ENCODE measurements at regions not wholly inside any gene's neighbourhood (a gene's known extent, or its start where the extent isn't known, plus 50 kb on each side); places are given as distances from the start of the nearest gene placed in this dataset.
"Not testable (repeated sequence)": the region's sequence is repeated elsewhere in the genome, so short reads cannot be mapped to it uniquely, and the experiment has no call there.

GRCh38 chr9:87020169-87020950 lies 73.1 kb upstream of the GAS1 start:
- TF ChIP-seq, protein P1, sequence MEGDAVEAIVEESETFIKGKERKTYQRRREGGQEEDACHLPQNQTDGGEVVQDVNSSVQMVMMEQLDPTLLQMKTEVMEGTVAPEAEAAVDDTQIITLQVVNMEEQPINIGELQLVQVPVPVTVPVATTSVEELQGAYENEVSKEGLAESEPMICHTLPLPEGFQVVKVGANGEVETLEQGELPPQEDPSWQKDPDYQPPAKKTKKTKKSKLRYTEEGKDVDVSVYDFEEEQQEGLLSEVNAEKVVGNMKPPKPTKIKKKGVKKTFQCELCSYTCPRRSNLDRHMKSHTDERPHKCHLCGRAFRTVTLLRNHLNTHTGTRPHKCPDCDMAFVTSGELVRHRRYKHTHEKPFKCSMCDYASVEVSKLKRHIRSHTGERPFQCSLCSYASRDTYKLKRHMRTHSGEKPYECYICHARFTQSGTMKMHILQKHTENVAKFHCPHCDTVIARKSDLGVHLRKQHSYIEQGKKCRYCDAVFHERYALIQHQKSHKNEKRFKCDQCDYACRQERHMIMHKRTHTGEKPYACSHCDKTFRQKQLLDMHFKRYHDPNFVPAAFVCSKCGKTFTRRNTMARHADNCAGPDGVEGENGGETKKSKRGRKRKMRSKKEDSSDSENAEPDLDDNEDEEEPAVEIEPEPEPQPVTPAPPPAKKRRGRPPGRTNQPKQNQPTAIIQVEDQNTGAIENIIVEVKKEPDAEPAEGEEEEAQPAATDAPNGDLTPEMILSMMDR (IDR thresholded peaks at IDR 0.05; ENCODE audit: insufficient read depth, low read length, missing control alignments): no peak
- CTCF ChIA-PET: interaction anchor here (0.9 to 1.4 kb wide), 2 partner anchors 12 to 72 kb away, joined by 3 read pairs; partner anchors contain the start of gene GAS1
- DNase-seq (ENCODE audit: low read depth, low spot score): no peak
- POLR2A ChIA-PET: no interaction called here
- H3K4me3 ChIP-seq (ENCODE audit: low read depth, low read length): no peak overlapping the region

GRCh38 chr9:87022178-87022577 lies 74.9 kb upstream of the GAS1 start:
- TF ChIP-seq, protein P1 (IDR thresholded peaks at IDR 0.05; ENCODE audit: insufficient read depth, low read length, missing control alignments): no peak
- H3K4me3 ChIP-seq (ENCODE audit: low read depth, low read length): no peak overlapping the region
- POLR2A ChIA-PET: no interaction called here
- CTCF ChIA-PET: no interaction called here
- DNase-seq (ENCODE audit: low read depth, low spot score): no peak

- no peak for DNase-seq (ENCODE audit: low read depth, low spot score)
- H3K4me3 ChIP-seq (ENCODE audit: low read depth, low read length): no peak overlapping the region
- ChIA-PET POLR2A (no interaction called here), CTCF (no interaction called here)
- TF ChIP-seq, protein P1 (IDR thresholded peaks at IDR 0.05; ENCODE audit: insufficient read depth, low read length, missing control alignments): no peak
Observed at GRCh38 chr9:87026204-87026603, 78.9 kb upstream of the GAS1 start.

- CTCF ChIA-PET; POLR2A ChIA-PET; H3K4me3 ChIP-seq (ENCODE audit: low read depth, low read length); DNase-seq (ENCODE audit: low read depth, low spot score): not testable (repeated sequence)
Observed at GRCh38 chr9:87028836-87029235, 81.5 kb upstream of the GAS1 start.

DNA sequence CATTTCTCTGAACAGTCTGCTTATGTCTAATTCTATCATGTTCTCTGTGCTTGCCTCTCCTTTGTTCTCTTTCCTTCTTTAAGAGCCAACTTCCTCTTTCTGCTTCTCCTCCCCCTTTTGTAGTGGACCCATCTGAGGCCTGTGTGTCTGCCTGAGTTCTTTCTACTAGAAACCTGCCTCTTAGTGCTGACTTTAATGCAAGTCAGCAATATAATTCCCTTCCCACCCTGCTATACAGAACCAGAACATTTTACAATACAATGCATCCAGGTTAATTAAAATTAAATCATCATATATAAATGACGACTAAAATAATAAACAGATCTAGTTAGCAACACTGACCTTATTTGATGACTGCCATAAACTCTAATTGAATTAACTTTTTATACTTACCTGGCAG lies 82.6 kb upstream of the GAS1 start:
- TF ChIP-seq, protein P1 (IDR thresholded peaks at IDR 0.05; ENCODE audit: insufficient read depth, low read length, missing control alignments): no peak

DNA sequence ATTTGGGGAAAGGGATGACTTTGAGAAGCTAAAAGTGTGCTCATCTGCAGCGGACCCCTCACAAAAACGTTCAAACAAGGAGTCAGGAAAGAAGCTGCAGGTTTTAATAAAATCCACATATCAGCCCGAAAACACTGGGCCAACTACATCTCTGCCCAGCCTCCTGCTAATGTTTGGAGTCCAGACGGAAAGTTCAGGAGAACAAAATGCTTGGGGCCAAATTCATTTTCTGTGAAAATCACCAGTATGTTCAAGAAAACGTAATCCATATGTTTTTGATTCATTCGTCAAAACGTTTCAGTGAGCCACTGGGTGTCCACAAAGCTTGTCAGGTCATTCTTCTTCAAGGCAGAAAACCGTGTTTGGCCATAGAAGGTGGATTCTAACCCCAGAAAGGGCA lies 87.5 kb upstream of the GAS1 start:
- TF ChIP-seq, protein P1 (IDR thresholded peaks at IDR 0.05; ENCODE audit: insufficient read depth, low read length, missing control alignments): no peak
- no peak for DNase-seq (ENCODE audit: low read depth, low spot score)
- no peak overlapping the region for H3K4me3 ChIP-seq (ENCODE audit: low read depth, low read length)
- POLR2A ChIA-PET: no interaction called here
- CTCF ChIA-PET: interaction anchor here (0.8 kb wide), 2 partner anchors 10 to 601 kb away, joined by 3 to 4 read pairs; no protein-coding TSS in a partner anchor

More for the DNA sequence above, 82.6 kb upstream of the GAS1 start:
- CTCF ChIA-PET: no interaction called here
- DNase-seq (ENCODE audit: low read depth, low spot score): no peak
- H3K4me3 ChIP-seq (ENCODE audit: low read depth, low read length): no peak overlapping the region
- POLR2A ChIA-PET: no interaction called here

- POLR2A ChIA-PET: no interaction called here
- DNase-seq (ENCODE audit: low read depth, low spot score): no peak
- no peak overlapping the region for H3K4me3 ChIP-seq (ENCODE audit: low read depth, low read length)
- TF ChIP-seq, protein P1 (IDR thresholded peaks at IDR 0.05; ENCODE audit: insufficient read depth, low read length, missing control alignments): no peak
- CTCF ChIA-PET: interaction anchor here (0.8 to 1.0 kb wide), 2 partner anchors 11 to 22 kb away, joined by 3 to 4 read pairs; no protein-coding TSS in a partner anchor
Observed at GRCh38 chr9:87035879-87036278, 88.6 kb upstream of the GAS1 start.

All from AG04449 (cell line).